Esophagus mucosa (tissue), 1 donor: ENCODE measurements at regions not wholly inside any gene's neighbourhood (a gene's known extent, or its start where the extent isn't known, plus 50 kb on each side); places are given as distances from the start of the nearest gene placed in this dataset.

Experiments used
- ATAC-seq: fragments of 200-7000 bp; cut with Tn5 transposase; one replicate; pipeline ENCODE4 v1.9.1; 2020
- donor health status: DM: yes; HTN: yes; CAD: no.

- ATAC-seq, result no peak
Observed at GRCh38 chr21:45338311-45339017, 50.8 kb upstream of the POFUT2 start.

- ATAC-seq, result no peak
Observed at GRCh38 chr21:45339421-45340402, 52.0 kb upstream of the POFUT2 start.

- ATAC-seq, result no peak
Observed at GRCh38 chr21:45340515-45340914, 52.8 kb upstream of the POFUT2 start.

- no peak for ATAC-seq
Observed at GRCh38 chr21:45341261-45341660, 53.6 kb upstream of the POFUT2 start.

- ATAC-seq, result no peak
Observed at GRCh38 chr21:45341779-45342178, 54.1 kb upstream of the POFUT2 start.

GRCh38 chr21:45343891-45344290 is 56.2 kb upstream of the POFUT2 start:
- ATAC-seq, result no peak

GRCh38 chr21:45344576-45344975 is 56.9 kb upstream of the POFUT2 start:
- no peak for ATAC-seq

- ATAC-seq, result no peak
Observed at GRCh38 chr21:45347048-45347711, 57.8 kb upstream of the COL18A1 start.

GRCh38 chr21:45347712-45348499 is 57.1 kb upstream of the COL18A1 start:
- ATAC-seq, result peak; percentile 17

- no peak for ATAC-seq
Observed at GRCh38 chr21:45348591-45349327, 56.2 kb upstream of the COL18A1 start.

GRCh38 chr21:45350206-45350854 is 54.6 kb upstream of the COL18A1 start:
- peak; percentile 11 for ATAC-seq

GRCh38 chr21:45351061-45351460 is 53.9 kb upstream of the COL18A1 start:
- no peak for ATAC-seq

- no peak for ATAC-seq
Observed at GRCh38 chr21:45351526-45352275, 53.3 kb upstream of the COL18A1 start.

- no peak for ATAC-seq
Observed at GRCh38 chr21:45352621-45353139, 52.3 kb upstream of the COL18A1 start.

GRCh38 chr21:45353200-45353599 is 51.8 kb upstream of the COL18A1 start:
- ATAC-seq, result no peak

GRCh38 chr21:45354970-45355369 is 50.0 kb upstream of the COL18A1 start:
- no peak for ATAC-seq
